CMK (cell line): ENCODE measurements at regions not wholly inside any gene's neighbourhood (a gene's known extent, or its start where the extent isn't known, plus 50 kb on each side); places are given as distances from the start of the nearest gene placed in this dataset.

Experiments
- DNase-seq: peaks from one replicate; pipeline ENCODE4 v3.0.0-alpha.2; 2010; ENCODE audit warnings: low read depth

- no peak for DNase-seq
Measured at GRCh38 chr16:31701734-31702133, 171.9 kb upstream of the ZNF267 start.

DNA sequence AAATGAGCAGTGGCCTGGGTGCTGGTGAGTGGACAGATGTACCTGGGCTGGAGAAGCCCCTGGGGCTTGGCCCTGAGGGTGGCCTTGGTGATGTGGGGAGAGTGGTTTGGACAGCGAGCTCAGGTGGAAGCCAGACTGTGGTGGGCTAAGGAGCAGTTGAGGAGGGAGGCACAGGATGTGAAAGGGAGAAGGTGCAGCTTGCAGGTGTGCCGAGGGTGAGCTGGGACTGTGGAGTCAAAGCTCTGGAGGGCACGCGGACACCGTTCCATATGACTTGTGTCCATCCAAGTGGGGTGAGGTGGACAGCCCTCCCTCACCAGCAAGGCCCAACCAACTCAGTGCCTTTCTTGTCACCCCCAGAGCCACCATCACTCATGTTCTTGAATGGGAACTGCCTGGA, 170.8 kb upstream of the ZNF267 start:
- no peak for DNase-seq

GRCh38 chr16:31703526-31704128, 170.0 kb upstream of the ZNF267 start:
- DNase-seq, result no peak

DNA sequence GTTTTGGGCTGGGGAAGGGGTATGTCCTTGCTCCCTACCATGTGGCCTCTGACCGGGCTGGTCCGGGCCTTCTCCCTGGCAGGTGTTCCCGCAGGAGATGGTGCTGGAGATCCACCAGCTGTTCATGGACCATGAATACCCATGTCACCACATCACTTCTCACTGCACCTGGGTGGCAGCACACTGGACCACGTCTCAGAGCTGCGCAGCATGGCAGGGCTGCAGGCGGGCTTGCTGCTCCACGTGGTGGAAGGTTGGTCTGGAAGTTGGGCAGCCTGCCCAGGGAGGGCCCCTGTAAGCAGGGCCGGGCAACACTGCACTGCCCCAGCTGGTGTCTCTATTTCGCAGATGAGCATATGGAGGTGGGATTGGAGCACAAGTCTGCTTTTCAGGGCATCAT, 169.5 kb upstream of the ZNF267 start:
- no peak for DNase-seq

DNA sequence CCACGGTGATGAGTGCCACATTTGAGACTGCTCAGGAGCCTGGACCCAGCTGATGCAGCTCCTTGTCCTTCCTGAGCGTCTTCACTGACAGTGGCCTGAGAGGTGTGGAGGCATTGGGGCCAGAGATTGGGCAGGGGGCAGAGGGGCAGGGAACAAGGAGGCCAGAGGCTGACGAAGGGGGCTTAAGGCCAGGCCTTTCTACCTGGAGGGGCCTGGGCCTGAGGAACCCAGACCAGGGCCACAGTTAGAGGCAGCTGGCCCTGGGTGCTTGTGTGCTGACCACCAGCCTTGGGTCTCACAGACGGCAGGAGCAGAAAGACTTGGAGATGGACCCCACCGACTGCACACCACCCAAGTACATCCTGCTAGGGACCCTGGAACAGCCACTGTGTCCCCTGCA, 168.2 kb upstream of the ZNF267 start:
- DNase-seq, result no peak

DNA sequence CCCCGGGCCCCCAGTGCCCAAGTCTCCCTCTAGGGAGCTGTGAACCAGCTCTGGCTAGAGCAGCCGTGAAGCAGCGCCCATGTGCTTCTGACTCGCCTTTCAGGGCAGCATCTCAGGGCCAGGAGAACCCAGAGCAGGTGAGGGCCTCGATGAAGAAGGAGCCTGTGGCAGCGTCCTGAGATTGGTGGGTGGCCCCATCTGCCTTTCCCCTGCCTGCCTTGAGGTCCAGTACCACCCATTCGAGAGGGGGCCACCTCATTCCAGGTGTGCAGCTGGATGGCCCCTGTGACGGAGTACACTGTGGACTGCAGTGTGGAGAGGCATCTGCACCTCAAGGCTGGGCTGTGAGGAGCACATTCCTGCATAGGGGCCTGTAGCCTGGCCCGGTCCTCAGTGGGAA, 167.3 kb upstream of the ZNF267 start:
- no peak for DNase-seq

DNA sequence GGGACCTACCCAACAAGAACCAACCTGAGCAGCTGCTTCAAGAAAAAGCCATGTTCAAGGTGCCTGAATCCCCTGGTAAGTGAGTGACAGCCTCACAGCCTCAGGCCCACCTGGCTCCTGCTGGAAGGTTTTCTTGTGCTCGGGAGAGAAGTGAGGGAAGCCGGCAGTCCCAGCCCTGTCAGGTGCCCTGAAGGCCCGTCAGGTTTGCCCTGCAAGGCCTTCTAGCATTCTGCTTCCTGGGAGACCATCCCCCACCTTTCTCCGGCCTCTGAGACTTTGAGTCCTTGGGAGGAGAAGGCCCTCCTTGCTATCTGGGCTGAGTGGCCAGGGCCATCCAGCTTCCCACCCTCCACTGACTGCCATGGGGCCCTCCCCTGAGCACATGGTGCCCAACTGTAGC, 166.7 kb upstream of the ZNF267 start:
- DNase-seq, result no peak

DNA sequence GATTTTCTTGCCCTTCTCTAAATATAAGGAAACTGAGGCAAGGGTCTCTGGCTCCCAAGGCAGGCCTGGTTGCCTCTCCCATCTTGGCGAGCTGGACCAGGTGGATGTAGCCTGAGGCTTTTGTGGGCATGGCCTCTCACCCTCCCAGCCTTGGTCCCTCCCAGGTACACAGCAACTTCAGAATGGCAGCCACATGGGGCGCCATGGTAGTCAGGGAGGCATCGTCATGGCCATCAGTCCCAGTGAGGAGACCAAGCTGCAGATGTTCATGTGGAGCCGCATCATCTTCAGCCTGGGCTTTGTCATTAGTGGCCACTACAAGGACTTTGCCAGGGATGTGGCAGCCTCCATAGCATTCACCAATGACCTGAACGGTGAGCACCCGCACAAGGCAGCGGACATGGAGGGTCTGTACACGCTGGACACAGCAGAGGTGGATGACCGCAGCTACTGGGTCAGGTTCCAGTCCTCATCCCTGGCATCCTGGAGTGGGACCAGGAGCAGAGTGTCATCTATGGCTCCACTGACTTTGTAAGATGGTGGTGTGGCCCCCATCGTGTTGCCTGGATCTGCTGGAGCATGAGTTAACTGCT, 165.8 kb upstream of the ZNF267 start:
- no peak for DNase-seq

- DNase-seq, result no peak
Measured at GRCh38 chr16:31708348-31708747, 165.3 kb upstream of the ZNF267 start.

GRCh38 chr16:31709181-31709580, 164.4 kb upstream of the ZNF267 start:
- DNase-seq, result no peak

DNA sequence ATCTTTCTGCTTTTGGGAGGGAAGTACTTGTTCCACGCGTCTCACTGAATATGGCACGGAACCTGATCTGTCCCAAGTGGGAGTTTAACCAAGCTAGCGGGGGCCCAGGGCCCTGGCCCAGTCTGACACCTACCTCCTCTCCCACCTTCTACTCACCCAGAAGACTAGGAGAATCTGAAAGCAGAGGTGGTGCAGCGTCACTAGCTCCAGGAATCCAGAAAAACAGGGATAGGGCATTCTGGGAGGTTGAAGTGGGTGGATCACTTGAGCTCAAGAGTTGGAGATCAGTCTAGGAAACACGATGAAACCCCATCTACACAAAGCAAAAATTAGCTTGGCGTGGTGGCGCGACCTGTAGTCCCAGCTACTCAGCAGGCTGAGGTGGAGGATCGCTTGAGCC, 163.5 kb upstream of the ZNF267 start:
- DNase-seq, result no peak

- no peak for DNase-seq
Measured at GRCh38 chr16:31710880-31711279, 162.7 kb upstream of the ZNF267 start.

GRCh38 chr16:31711344-31711845, 162.2 kb upstream of the ZNF267 start:
- no peak for DNase-seq

GRCh38 chr16:31712064-31712540, 161.5 kb upstream of the ZNF267 start:
- DNase-seq, result no peak

DNA sequence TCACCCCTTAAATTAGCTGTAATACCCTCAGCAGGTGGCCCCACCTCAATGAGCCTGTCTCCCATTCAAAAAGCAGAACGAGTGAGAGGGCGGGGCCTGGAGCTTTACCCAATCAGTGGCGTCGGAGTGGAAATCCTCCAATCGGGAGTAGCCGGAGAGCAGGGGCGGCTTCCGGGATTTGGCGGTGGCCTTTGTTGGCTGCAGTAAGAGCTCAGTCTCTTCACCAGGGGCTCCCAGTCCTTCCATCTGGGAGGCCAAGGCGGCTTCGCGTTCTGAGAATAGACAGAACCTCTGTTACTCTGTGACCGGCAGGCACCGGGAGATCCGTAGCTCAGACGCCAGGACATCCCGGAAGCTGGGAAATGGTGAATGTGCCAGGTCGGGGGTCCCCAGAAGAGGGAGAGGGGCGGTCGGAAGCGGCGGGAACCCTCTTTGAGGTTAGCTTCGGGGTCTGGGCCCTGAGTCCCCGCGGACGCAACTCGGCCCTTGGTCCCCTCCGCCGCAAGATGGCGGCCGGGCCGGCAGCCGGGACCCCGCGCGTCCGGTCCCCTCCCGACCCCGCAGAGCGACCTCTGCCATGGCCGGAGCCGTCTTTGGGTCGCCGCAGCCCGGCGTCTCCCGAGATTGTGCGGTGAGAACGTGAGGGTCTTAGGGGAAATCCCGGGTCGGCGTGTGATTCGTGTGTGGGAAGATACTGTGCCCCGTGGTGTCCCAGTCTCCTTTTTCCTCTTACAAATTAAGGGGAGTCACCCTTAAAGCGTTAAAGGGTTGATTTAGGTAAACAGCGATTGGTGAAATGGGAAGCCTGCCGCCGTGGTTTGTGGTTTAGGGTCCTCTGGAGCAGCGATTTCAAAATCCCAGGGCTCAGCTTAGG, 160.3 kb upstream of the ZNF267 start:
- DNase-seq, result peak; percentile 90

GRCh38 chr16:31713945-31714902, 159.4 kb upstream of the ZNF267 start:
- peak; percentile 17 for DNase-seq

DNA sequence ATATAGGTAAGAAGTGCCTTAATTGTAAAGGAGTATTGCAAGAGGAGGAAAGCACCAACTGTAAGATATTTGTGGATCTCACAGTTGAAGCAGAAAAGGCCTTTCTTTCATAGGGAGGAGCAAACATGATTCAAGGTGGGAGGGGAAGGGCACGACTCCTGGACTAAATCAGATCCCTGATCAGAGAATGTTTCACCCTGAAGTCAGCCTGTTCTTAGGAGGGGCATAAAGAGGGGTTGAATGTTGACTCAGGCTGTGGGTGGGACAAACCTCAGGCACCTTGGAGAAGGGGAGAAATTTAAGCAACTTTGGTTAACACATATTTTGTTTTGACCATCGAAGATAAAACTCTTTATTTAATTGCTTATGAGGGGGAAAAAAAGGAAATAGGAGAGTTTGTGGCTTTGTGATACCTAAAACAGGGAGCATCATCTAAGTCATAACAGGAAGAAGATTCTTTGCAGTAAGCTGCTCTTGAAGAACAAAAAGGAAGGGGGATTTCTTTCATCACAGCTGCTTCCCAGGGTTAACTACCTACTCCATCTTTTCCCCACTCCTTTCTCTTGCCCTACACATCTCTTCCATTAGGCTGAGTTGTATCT, 158.6 kb upstream of the ZNF267 start:
- no peak for DNase-seq

- no peak for DNase-seq
Measured at GRCh38 chr16:31715915-31716314, 157.7 kb upstream of the ZNF267 start.

- no peak for DNase-seq
Measured at GRCh38 chr16:31718998-31719397, 154.6 kb upstream of the ZNF267 start.

DNA sequence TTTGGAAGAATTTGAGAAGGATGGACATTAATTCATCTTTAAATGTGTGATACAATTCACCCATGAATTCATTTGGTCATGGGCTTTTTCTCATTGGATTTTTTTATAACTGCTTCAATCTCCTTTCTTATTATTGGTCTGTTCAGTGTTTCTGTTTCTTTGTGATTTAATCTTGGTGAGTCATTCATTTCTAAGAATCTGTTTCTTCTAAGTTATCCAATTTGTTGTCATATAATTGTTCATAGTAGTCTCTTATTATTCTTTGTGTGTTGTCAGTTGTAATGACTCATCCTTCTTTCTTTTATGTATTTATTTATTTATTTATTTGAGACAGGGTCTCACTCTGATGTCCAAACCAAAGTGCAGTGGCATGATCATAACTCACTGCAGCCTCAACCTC, 146.1 kb upstream of the ZNF267 start:
- DNase-seq, result no peak

GRCh38 chr16:31734265-31734664, 139.3 kb upstream of the ZNF267 start:
- no peak for DNase-seq
